PC-3 (cell line): ENCODE measurements at regions not wholly inside any gene's neighbourhood (a gene's known extent, or its start where the extent isn't known, plus 50 kb on each side); places are given as distances from the start of the nearest gene placed in this dataset.
A peak's percentile ranks its signal among the peaks of the same experiment; 100 is the strongest.

Experiments used
- ATAC-seq: fragments of 200-7000 bp; cut with Tn5 transposase; 2 replicates; pipeline ENCODE4 v1.9.1; 2020; ENCODE audit warnings: mild to moderate bottlenecking, moderate library complexity
- BruUV-seq: library from RNA; stranded (reverse); fragments of 400-500 nt; replicated peaks from 2 replicates; lab custom pipeline; 2021; lab: Mats Ljungman, UMichigan
- CTCF ChIA-PET: fragments of 300-600 bp; sonication (Branson Sonifier 250); formaldehyde crosslinking; loops from one replicate; lab custom pipeline; 2022; ENCODE audit warnings: antibody characterized with exemption; lab: Charles Lee
- POLR2A ChIA-PET: fragments of 300-600 bp; sonication (Branson Sonifier 250); formaldehyde crosslinking; loops from one replicate; lab custom pipeline; 2022; ENCODE audit warnings: antibody characterized with exemption; ENCODE audit not compliant: unreplicated experiment; lab: Charles Lee
- DNase-seq: peaks from one replicate; pipeline ENCODE4 v3.0.0-alpha.2; 2015
- H2AFZ ChIP-seq: fragments of 300-600 bp; sonication (generic); 2 replicates; pipeline ENCODE4 v1.6.0; 2016; ENCODE audit warnings: antibody characterized with exemption, low read length
- H3F3A ChIP-seq: fragments of 300-600 bp; sonication (generic); one replicate; pipeline ENCODE4 v1.6.0; 2017; ENCODE audit warnings: antibody characterized with exemption, low read length, control low read depth, mild to moderate bottlenecking; ENCODE audit not compliant: unreplicated experiment
- H3K27ac ChIP-seq: fragments of 300-600 bp; sonication (generic); 2 replicates; pipeline ENCODE4 v1.5.1; 2016; ENCODE audit warnings: mild to moderate bottlenecking, low read length
- H3K27me3 ChIP-seq: fragments of 300-600 bp; sonication (generic); 2 replicates; pipeline ENCODE4 v1.6.1; 2016; ENCODE audit warnings: low read length, mixed read lengths
- H3K36me3 ChIP-seq: fragments of 300-600 bp; sonication (generic); 2 replicates; pipeline ENCODE4 v1.6.1; 2016; ENCODE audit warnings: low read depth, mixed run types, low read length, mixed read lengths
- H3K4me1 ChIP-seq: fragments of 300-600 bp; sonication (generic); 2 replicates; pipeline ENCODE4 v1.5.1; 2016; ENCODE audit warnings: low read length; ENCODE audit not compliant: insufficient read depth
- H3K4me2 ChIP-seq: fragments of 300-600 bp; sonication (generic); 2 replicates; pipeline ENCODE4 v1.6.0; 2016; ENCODE audit warnings: low read length
- H3K4me3 ChIP-seq: fragments of 300-600 bp; sonication (generic); 2 replicates; pipeline ENCODE4 v1.5.1; 2016; ENCODE audit warnings: mild to moderate bottlenecking, low read length, mixed read lengths
- H3K79me2 ChIP-seq: fragments of 300-600 bp; sonication (generic); 2 replicates; pipeline ENCODE4 v1.6.1; 2017; ENCODE audit warnings: low read length, mixed read lengths
- H3K9ac ChIP-seq: fragments of 300-600 bp; sonication (generic); 2 replicates; pipeline ENCODE4 v1.6.0; 2016; ENCODE audit warnings: mild to moderate bottlenecking, low read length
- H3K9me2 ChIP-seq: fragments of 300-600 bp; sonication (generic); replicated peaks from 2 replicates; pipeline ENCODE4 v1.6.1; 2016; ENCODE audit warnings: mixed run types, low read length, mixed read lengths
- H3K9me3 ChIP-seq: fragments of 300-600 bp; sonication (generic); 2 replicates; pipeline ENCODE4 v1.6.1; 2016; ENCODE audit warnings: low read length, mixed read lengths
- H4K20me1 ChIP-seq: fragments of 300-600 bp; sonication (generic); 2 replicates; pipeline ENCODE4 v1.6.1; 2016; ENCODE audit warnings: low read length, mixed read lengths
- EZH2 ChIP-seq: fragments of 300-600 bp; sonication (generic); IDR thresholded peaks from one replicate; pipeline ENCODE4 v1.6.1; 2017; ENCODE audit warnings: antibody characterized with exemption, mild to moderate bottlenecking, low read length; ENCODE audit not compliant: unreplicated experiment
- EZH2phosphoT487 ChIP-seq: fragments of 300-600 bp; sonication (generic); IDR thresholded peaks from 2 replicates; pipeline ENCODE4 v1.6.1; 2018; ENCODE audit warnings: mild to moderate bottlenecking, antibody characterized with exemption, low read length, borderline replicate concordance
- intact Hi-C: fragments of 100-400 bp; cut with micrococcal nuclease; formaldehyde crosslinking; loops from 2 replicates; pipeline ENCODE4 v1.9.0; 2023
- TF ChIP-seq, protein P1 (sequence below): fragments of 300-600 bp; sonication (generic); conservative IDR thresholded peaks from 2 replicates; pipeline ENCODE4 v1.5.1; 2017; ENCODE audit warnings: antibody characterized with exemption, low read depth, mild to moderate bottlenecking, low read length

DNA sequence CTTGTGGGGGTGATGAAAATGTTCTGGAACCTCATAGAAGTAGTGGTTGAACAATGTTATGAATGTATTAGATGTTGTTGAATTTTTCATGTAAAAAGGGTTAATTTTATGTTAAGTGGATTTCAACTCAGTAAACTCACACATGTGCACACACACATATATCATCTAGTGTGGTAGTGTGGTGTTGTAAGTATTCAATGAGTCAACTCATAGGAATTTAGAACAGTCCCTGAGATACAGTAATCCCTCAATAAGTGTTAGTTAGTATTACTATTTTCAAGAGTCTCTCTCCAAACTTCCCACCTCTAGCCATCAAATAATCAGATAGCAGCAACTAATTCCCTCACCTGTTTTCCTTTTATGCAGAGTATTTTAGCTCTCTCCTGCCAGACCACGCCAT, 563.1 kb upstream of the JARID2 start:
- Histone ChIP-seq H3F3A (no peaks in the 10 kb centered on the region), H3K4me2 (no peak overlapping the region), H2AFZ (no peak overlapping the region), H3K79me2 (no peaks in the 10 kb centered on the region), H3K36me3 (no peaks in the 10 kb centered on the region), H3K9me3 (no peaks in the 10 kb centered on the region), H3K27me3 (no peaks in the 10 kb centered on the region), H3K4me1 (peaks cover 9% of the 10 kb centered on the region), H4K20me1 (no peaks in the 10 kb centered on the region), H3K9me2 (no peaks in the 10 kb centered on the region), H3K27ac (no peak overlapping the region), H3K4me3 (no peak overlapping the region), H3K9ac (no peak overlapping the region)
- DNase-seq (peak; percentile 58), ATAC-seq (peak; percentile 51)
- CTCF ChIA-PET = no interaction called here
- POLR2A ChIA-PET = no interaction called here
- BruUV-seq = no TSS peak
- intact Hi-C loops = no loop called here
- TF ChIP-seq EZH2 (no peak), EZH2phosphoT487 (no peak)
- TF ChIP-seq, protein P1, sequence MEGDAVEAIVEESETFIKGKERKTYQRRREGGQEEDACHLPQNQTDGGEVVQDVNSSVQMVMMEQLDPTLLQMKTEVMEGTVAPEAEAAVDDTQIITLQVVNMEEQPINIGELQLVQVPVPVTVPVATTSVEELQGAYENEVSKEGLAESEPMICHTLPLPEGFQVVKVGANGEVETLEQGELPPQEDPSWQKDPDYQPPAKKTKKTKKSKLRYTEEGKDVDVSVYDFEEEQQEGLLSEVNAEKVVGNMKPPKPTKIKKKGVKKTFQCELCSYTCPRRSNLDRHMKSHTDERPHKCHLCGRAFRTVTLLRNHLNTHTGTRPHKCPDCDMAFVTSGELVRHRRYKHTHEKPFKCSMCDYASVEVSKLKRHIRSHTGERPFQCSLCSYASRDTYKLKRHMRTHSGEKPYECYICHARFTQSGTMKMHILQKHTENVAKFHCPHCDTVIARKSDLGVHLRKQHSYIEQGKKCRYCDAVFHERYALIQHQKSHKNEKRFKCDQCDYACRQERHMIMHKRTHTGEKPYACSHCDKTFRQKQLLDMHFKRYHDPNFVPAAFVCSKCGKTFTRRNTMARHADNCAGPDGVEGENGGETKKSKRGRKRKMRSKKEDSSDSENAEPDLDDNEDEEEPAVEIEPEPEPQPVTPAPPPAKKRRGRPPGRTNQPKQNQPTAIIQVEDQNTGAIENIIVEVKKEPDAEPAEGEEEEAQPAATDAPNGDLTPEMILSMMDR = no peak

DNA sequence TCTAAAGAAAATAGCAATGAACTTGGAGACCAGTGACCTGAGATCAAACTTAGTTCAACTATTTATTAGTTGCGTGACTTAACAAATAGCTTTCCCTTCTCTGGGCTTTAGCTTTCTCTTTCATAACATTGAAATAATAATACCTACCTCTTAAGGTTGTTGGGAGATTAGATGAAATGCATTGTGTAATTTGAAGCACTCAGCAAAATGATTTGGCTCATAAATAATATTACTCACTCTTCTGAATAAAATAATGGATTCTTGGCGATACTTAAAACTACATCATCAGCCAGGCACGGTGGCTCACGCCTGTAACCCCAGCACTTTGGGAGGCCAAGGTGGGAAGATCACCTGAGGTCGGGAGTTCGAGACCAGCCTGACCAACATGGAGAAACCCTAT, 556.2 kb upstream of the JARID2 start:
- Histone ChIP-seq H3K79me2 (no peaks in the 10 kb centered on the region), H4K20me1 (no peaks in the 10 kb centered on the region), H3K9me2 (no peaks in the 10 kb centered on the region), H3K36me3 (no peaks in the 10 kb centered on the region), H3K27ac (no peak overlapping the region), H3K4me3 (no peak overlapping the region), H3K4me2 (no peak overlapping the region), H3K9me3 (no peaks in the 10 kb centered on the region), H3K27me3 (no peaks in the 10 kb centered on the region), H3F3A (no peaks in the 10 kb centered on the region), H2AFZ (no peak overlapping the region), H3K9ac (no peak overlapping the region), H3K4me1 (no peaks in the 10 kb centered on the region)
- ChIA-PET CTCF (no interaction called here), POLR2A (no interaction called here)
- ATAC-seq (no peak), DNase-seq (no peak)
- BruUV-seq = no TSS peak
- no peak for TF ChIP-seq EZH2
- no peak for TF ChIP-seq EZH2phosphoT487
- TF ChIP-seq, protein P1 = no peak
- intact Hi-C loops = no loop called here

DNA sequence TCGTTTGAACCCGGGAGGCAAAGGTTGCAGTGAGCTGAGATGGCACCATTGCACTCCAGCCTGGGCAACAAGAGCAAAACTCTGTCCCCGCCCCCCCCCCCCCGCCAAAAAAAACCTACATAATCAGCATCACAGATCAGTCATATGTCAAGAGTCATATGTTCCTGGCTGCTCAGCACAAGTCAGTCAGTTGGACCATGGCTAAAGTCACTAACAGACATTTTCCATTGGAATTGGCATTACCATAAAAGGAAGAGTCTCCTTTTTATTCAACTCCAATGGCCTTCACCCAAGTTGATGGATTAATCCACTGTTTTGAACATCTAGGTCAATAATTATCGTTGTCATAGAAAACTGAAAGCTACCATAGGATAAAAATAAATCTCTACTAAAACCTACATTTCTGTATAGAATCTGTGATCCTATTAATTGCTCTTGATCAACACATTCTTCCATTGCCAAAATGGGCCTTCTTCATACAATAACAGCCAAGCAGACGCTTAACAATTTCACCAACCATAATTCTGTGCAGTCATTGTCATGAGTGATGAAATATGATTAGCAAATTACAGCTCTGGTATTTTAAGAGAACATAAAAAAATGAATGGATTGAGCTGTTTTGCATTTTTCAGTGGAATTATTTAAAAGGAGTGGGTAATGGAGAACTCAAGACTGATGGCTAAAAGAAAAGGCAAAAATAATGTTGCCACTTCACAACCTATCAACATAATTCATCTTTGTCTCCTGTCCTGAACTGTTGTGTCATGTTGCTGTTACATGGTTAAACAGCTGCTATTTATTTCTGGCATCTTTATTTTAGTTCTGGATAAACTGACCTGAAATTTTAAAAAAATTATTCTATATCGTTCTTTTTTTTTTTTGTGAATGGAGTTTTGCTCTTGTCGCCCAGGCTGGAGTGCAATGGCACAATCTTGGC, 555.5 kb upstream of the JARID2 start:
- Histone ChIP-seq H3K27ac (no peak overlapping the region), H3K27me3 (no peaks in the 10 kb centered on the region), H3F3A (no peaks in the 10 kb centered on the region), H2AFZ (no peak overlapping the region), H3K9me2 (no peaks in the 10 kb centered on the region), H3K36me3 (no peaks in the 10 kb centered on the region), H3K4me1 (no peaks in the 10 kb centered on the region), H3K9ac (no peak overlapping the region), H4K20me1 (no peaks in the 10 kb centered on the region), H3K79me2 (no peaks in the 10 kb centered on the region), H3K4me2 (no peak overlapping the region), H3K9me3 (no peaks in the 10 kb centered on the region), H3K4me3 (no peak overlapping the region)
- no peak for ATAC-seq
- intact Hi-C loops = no loop called here
- POLR2A ChIA-PET = no interaction called here
- no peak for TF ChIP-seq EZH2phosphoT487
- no peak for TF ChIP-seq EZH2
- TF ChIP-seq, protein P1 = no peak
- DNase-seq = no peak
- CTCF ChIA-PET = no interaction called here
- BruUV-seq = no TSS peak
